ENCODE measurements at regions not wholly inside any gene's neighbourhood (a gene's known extent, or its start where the extent isn't known, plus 50 kb on each side); places are given as distances from the start of the nearest gene placed in this dataset.

- no peak overlapping the region for H3K4me3 ChIP-seq (ENCODE audit: low read depth in 1 of 3, low read length in 3 of 3)
- 73% methylated on average over 5 of the region's 5 CpGs for WGBS
- no peak overlapping the region for H3K27ac ChIP-seq (ENCODE audit: low read depth in 1 of 2, low read length in 2 of 2)
- H3K4me1 ChIP-seq (ENCODE audit: control insufficient read depth in 4 of 4, insufficient read depth in 4 of 4, low read length in 3 of 4): no peaks in the 10 kb centered on the region
- no peaks in the 10 kb centered on the region for H3K9me3 ChIP-seq (ENCODE audit: control insufficient read depth in 4 of 4, low read length in 3 of 4)
- H3K36me3 ChIP-seq (ENCODE audit: control insufficient read depth in 4 of 4, insufficient read depth in 3 of 4, low read depth in 1 of 4, low read length in 3 of 4): no peaks in the 10 kb centered on the region
- no peak overlapping the region for H3K9ac ChIP-seq (ENCODE audit: low read depth in 1 of 2, low read length in 2 of 2)
- H3K27me3 ChIP-seq (ENCODE audit: control insufficient read depth in 4 of 4, insufficient read depth in 4 of 4, low read length in 3 of 4): no peaks in the 10 kb centered on the region
- TF ChIP-seq ZBTB33 (IDR thresholded peaks at IDR 0.05): no peak
- no peak for TF ChIP-seq EGR1 (IDR thresholded peaks at IDR 0.05; ENCODE audit: low read depth in 2 of 2)
- TF ChIP-seq HNF4A (conservative IDR thresholded peaks at IDR 0.05): no peak
- TF ChIP-seq RAD21 (IDR thresholded peaks at IDR 0.05): no peak
- TF ChIP-seq NR2F2 (IDR thresholded peaks at IDR 0.05): no peak
- TF ChIP-seq, protein P1, sequence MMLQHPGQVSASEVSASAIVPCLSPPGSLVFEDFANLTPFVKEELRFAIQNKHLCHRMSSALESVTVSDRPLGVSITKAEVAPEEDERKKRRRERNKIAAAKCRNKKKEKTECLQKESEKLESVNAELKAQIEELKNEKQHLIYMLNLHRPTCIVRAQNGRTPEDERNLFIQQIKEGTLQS (IDR thresholded peaks at IDR 0.05): no peak
- TF ChIP-seq JUND (IDR thresholded peaks at IDR 0.05): no peak
- no peak for TF ChIP-seq REST (IDR thresholded peaks at IDR 0.05)
- no peak for TF ChIP-seq TAF1 (conservative IDR thresholded peaks at IDR 0.05)
- TF ChIP-seq FOXA2 (IDR thresholded peaks at IDR 0.05): no peak
- TF ChIP-seq FOXA1 (IDR thresholded peaks at IDR 0.05): no peak
- TF ChIP-seq HNF4G (IDR thresholded peaks at IDR 0.05): no peak
- no peak for TF ChIP-seq YY1 (IDR thresholded peaks at IDR 0.05)
- TF ChIP-seq GABPA (IDR thresholded peaks at IDR 0.05 in 1 of 2, conservative IDR thresholded peaks at IDR 0.05 in 1 of 2): no peak
- TF ChIP-seq RXRA (IDR thresholded peaks at IDR 0.05): no peak
- TF ChIP-seq CTCF (IDR thresholded peaks at IDR 0.05; ENCODE audit: low read depth, low read length, missing input control): no peak
- DNase-seq (ENCODE audit: low spot score): no peak
Measured at GRCh38 chr13:89783221-89783755, 1564.2 kb upstream of the MIR17HG start.

Measured in liver (tissue), 8 donors.